HCT116 (cell line): ENCODE measurements at regions not wholly inside any gene's neighbourhood (a gene's known extent, or its start where the extent isn't known, plus 50 kb on each side); places are given as distances from the start of the nearest gene placed in this dataset.

Experiments
- CEBPB ChIP-seq: IDR thresholded peaks from 2 replicates; pipeline ENCODE4 v1.6.1; 2012; ENCODE audit warnings: low read depth
- CTCF ChIP-seq, 3 experiments: fragments of 200-600 bp in 1 of 3; sonication (generic) in 1 of 3; IDR thresholded peaks in 2 of 3; conservative IDR thresholded peaks in 1 of 3; 2 replicates each; pipeline ENCODE4 v1.5.1; 2012 to 2017; ENCODE audit warnings: low read depth in 2 of 3, low read length in 2 of 3, antibody characterized with exemption in 1 of 3, borderline replicate concordance in 1 of 3, control low read depth in 1 of 3, mild to moderate bottlenecking in 1 of 3, mixed read lengths in 1 of 3, mixed run types in 1 of 3, moderate library complexity in 1 of 3; ENCODE audit not compliant: insufficient read depth in 1 of 3
- POLR2A ChIP-seq: IDR thresholded peaks from 2 replicates; pipeline ENCODE4 v1.7.0; 2011; ENCODE audit warnings: borderline replicate concordance; ENCODE audit not compliant: insufficient read depth, insufficient read length; ENCODE audit errors: extremely low read depth
- POLR2AphosphoS5 ChIP-seq: IDR thresholded peaks from 2 replicates; pipeline ENCODE4 v1.6.1; 2011; ENCODE audit warnings: mild to moderate bottlenecking, low read depth, low read length, moderate library complexity
- SIN3A ChIP-seq: IDR thresholded peaks from 2 replicates; pipeline ENCODE4 v1.6.1; 2012; ENCODE audit warnings: low read depth
- TF ChIP-seq, protein P1 (sequence below): IDR thresholded peaks from 2 replicates; pipeline ENCODE4 v1.6.1; 2012; ENCODE audit warnings: low read depth

- TF ChIP-seq CEBPB, result no peak
- TF ChIP-seq POLR2AphosphoS5, result no peak
- TF ChIP-seq CTCF (IDR thresholded peaks at IDR 0.05 in 2 of 3, conservative IDR thresholded peaks at IDR 0.05 in 1 of 3; ENCODE audit: borderline replicate concordance in 1 of 3, insufficient read depth in 1 of 3, low read depth in 2 of 3, low read length in 2 of 3), result no peak
- TF ChIP-seq SIN3A, result no peak
- TF ChIP-seq, protein P1, sequence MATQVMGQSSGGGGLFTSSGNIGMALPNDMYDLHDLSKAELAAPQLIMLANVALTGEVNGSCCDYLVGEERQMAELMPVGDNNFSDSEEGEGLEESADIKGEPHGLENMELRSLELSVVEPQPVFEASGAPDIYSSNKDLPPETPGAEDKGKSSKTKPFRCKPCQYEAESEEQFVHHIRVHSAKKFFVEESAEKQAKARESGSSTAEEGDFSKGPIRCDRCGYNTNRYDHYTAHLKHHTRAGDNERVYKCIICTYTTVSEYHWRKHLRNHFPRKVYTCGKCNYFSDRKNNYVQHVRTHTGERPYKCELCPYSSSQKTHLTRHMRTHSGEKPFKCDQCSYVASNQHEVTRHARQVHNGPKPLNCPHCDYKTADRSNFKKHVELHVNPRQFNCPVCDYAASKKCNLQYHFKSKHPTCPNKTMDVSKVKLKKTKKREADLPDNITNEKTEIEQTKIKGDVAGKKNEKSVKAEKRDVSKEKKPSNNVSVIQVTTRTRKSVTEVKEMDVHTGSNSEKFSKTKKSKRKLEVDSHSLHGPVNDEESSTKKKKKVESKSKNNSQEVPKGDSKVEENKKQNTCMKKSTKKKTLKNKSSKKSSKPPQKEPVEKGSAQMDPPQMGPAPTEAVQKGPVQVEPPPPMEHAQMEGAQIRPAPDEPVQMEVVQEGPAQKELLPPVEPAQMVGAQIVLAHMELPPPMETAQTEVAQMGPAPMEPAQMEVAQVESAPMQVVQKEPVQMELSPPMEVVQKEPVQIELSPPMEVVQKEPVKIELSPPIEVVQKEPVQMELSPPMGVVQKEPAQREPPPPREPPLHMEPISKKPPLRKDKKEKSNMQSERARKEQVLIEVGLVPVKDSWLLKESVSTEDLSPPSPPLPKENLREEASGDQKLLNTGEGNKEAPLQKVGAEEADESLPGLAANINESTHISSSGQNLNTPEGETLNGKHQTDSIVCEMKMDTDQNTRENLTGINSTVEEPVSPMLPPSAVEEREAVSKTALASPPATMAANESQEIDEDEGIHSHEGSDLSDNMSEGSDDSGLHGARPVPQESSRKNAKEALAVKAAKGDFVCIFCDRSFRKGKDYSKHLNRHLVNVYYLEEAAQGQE, result no peak
- TF ChIP-seq POLR2A, result no peak
These were observed 64.7 kb upstream of the UGT2B10 start for GRCh38 chr4:68751138-68751537.
